A673 (cell line): ENCODE measurements at regions not wholly inside any gene's neighbourhood (a gene's known extent, or its start where the extent isn't known, plus 50 kb on each side); places are given as distances from the start of the nearest gene placed in this dataset.

ENCODE experiments used
- EZH2 ChIP-seq: fragments of 200-600 bp; sonication (generic); IDR thresholded peaks from 2 replicates; pipeline ENCODE4 v1.6.1; 2017; ENCODE audit warnings: borderline replicate concordance, low read depth, mild to moderate bottlenecking, mixed read lengths, antibody characterized with exemption, low read length; ENCODE audit not compliant: poor library complexity, severe bottlenecking
- TF ChIP-seq, protein P1 (sequence below): fragments of 300-800, 200-600 bp; sonication (generic); conservative IDR thresholded peaks from 2 replicates; pipeline ENCODE4 v1.5.1; 2017; ENCODE audit warnings: low read depth, mild to moderate bottlenecking, antibody characterized with exemption, low read length, moderate library complexity, mixed read lengths

- TF ChIP-seq, protein P1, sequence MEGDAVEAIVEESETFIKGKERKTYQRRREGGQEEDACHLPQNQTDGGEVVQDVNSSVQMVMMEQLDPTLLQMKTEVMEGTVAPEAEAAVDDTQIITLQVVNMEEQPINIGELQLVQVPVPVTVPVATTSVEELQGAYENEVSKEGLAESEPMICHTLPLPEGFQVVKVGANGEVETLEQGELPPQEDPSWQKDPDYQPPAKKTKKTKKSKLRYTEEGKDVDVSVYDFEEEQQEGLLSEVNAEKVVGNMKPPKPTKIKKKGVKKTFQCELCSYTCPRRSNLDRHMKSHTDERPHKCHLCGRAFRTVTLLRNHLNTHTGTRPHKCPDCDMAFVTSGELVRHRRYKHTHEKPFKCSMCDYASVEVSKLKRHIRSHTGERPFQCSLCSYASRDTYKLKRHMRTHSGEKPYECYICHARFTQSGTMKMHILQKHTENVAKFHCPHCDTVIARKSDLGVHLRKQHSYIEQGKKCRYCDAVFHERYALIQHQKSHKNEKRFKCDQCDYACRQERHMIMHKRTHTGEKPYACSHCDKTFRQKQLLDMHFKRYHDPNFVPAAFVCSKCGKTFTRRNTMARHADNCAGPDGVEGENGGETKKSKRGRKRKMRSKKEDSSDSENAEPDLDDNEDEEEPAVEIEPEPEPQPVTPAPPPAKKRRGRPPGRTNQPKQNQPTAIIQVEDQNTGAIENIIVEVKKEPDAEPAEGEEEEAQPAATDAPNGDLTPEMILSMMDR, result no peak
- TF ChIP-seq EZH2, result no peak
Observed at GRCh38 chr19:30738047-30738446, 365.9 kb downstream of the ZNF536 start.
